Suprapubic skin (tissue), 4 donors: ENCODE measurements at regions not wholly inside any gene's neighbourhood (a gene's known extent, or its start where the extent isn't known, plus 50 kb on each side); places are given as distances from the start of the nearest gene placed in this dataset.

Experiments used
- DNase-seq, 2 donors: peaks; one replicate each; pipeline ENCODE4 v3.0.0-alpha.2; 2019; ENCODE audit warnings: low spot score in 2 of 2
- H3K27ac ChIP-seq: fragments of 200-600 bp; sonication (generic); one replicate; pipeline ENCODE4 v1.5.1; 2019
- H3K27me3 ChIP-seq: fragments of 200-600 bp; sonication (generic); one replicate; pipeline ENCODE4 v1.5.1; 2019
- H3K36me3 ChIP-seq: fragments of 200-600 bp; sonication (generic); one replicate; pipeline ENCODE4 v1.5.1; 2019
- H3K4me1 ChIP-seq: fragments of 200-600 bp; sonication (generic); one replicate; pipeline ENCODE4 v1.5.1; 2019
- H3K4me3 ChIP-seq: fragments of 200-600 bp; sonication (generic); one replicate; pipeline ENCODE4 v1.5.1; 2019; ENCODE audit warnings: mild to moderate bottlenecking
- H3K9me3 ChIP-seq: fragments of 200-600 bp; sonication (generic); one replicate; pipeline ENCODE4 v1.5.1; 2019
- EP300 ChIP-seq: sonication (generic); formaldehyde crosslinking; IDR thresholded peaks from one replicate; pipeline ENCODE4 v1.6.1; 2017; ENCODE audit warnings: antibody characterized with exemption
- POLR2A ChIP-seq, 2 donors: fragments of 450-650 bp; IDR thresholded peaks; one replicate each; pipeline ENCODE4 v1.6.1; 2017; ENCODE audit warnings: antibody characterized with exemption in 2 of 2, mild to moderate bottlenecking in 2 of 2, moderate library complexity in 2 of 2
- POLR2AphosphoS5 ChIP-seq, 3 donors: sonication (generic); formaldehyde crosslinking; IDR thresholded peaks; one replicate each; pipeline ENCODE4 v1.6.1; 2017; ENCODE audit warnings: antibody characterized with exemption in 3 of 3
- WGBS: methylation state at CpG from one replicate; pipeline ENCODE4 v1.1.5; 2018; 5-methylcytosine and 5-hydroxymethylcytosine counted together
- TF ChIP-seq, protein P1 (sequence below), 2 donors: fragments of 200-600 bp in 1 of 2; fragments of 450-650 bp in 1 of 2; sonication (generic) in 1 of 2; IDR thresholded peaks; one replicate each; pipeline ENCODE4 v1.5.1; 2016 to 2019; ENCODE audit warnings: antibody characterized with exemption in 2 of 2, mild to moderate bottlenecking in 1 of 2, moderate library complexity in 1 of 2

GRCh38 chr3:147941969-147942368 lies 532.8 kb downstream of the ZIC1 start:
- Histone ChIP-seq H3K36me3 (no peaks in the 10 kb centered on the region), H3K4me1 (no peaks in the 10 kb centered on the region), H3K9me3 (no peaks in the 10 kb centered on the region), H3K27ac (no peak overlapping the region), H3K4me3 (no peak overlapping the region), H3K27me3 (no peaks in the 10 kb centered on the region)
- no peak for DNase-seq
- TF ChIP-seq, protein P1, sequence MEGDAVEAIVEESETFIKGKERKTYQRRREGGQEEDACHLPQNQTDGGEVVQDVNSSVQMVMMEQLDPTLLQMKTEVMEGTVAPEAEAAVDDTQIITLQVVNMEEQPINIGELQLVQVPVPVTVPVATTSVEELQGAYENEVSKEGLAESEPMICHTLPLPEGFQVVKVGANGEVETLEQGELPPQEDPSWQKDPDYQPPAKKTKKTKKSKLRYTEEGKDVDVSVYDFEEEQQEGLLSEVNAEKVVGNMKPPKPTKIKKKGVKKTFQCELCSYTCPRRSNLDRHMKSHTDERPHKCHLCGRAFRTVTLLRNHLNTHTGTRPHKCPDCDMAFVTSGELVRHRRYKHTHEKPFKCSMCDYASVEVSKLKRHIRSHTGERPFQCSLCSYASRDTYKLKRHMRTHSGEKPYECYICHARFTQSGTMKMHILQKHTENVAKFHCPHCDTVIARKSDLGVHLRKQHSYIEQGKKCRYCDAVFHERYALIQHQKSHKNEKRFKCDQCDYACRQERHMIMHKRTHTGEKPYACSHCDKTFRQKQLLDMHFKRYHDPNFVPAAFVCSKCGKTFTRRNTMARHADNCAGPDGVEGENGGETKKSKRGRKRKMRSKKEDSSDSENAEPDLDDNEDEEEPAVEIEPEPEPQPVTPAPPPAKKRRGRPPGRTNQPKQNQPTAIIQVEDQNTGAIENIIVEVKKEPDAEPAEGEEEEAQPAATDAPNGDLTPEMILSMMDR (IDR thresholded peaks at IDR 0.05), result no peak
- no peak for TF ChIP-seq EP300
- TF ChIP-seq POLR2AphosphoS5 (IDR thresholded peaks at IDR 0.05), result no peak
- TF ChIP-seq POLR2A (IDR thresholded peaks at IDR 0.05), result no peak
- WGBS, result 82% methylated on average over 2 of the region's 2 CpGs

DNA sequence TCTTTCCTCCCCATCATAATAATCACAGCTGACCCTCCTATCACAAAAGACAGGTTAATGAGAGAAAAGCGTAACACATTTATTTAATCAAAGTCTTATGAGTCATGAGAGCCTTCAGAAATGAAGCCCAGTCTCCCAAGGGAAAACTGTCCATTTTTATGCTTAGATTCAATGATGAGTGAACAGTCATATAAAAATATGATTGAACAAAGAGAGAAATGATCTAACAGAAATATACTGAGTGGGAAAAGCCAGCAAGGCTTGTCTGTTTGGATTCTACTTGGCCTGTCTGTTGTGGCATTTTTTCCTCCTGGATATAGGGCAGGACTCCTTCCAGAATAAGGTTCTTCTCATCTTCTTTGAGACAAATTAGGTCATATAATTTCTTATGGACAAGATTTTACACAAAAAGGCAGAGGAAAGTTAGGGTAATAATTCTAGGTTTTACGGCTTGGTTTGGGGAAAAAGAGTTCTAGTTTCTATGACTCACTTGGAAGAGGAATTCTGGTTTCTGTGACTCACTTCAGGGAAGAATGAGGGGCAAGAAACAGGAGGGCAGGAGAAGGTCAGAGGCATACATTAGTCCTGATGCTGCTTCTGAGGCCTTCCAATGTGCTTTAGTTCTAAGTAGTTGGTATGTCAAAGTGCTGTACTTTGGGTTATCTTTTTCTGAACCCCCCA lies 534.2 kb downstream of the ZIC1 start:
- no peak for TF ChIP-seq POLR2A (IDR thresholded peaks at IDR 0.05)
- TF ChIP-seq EP300, result no peak
- no peak for TF ChIP-seq POLR2AphosphoS5 (IDR thresholded peaks at IDR 0.05)
- TF ChIP-seq, protein P1 (IDR thresholded peaks at IDR 0.05), result no peak
- no peak overlapping the region for H3K27ac ChIP-seq

DNA sequence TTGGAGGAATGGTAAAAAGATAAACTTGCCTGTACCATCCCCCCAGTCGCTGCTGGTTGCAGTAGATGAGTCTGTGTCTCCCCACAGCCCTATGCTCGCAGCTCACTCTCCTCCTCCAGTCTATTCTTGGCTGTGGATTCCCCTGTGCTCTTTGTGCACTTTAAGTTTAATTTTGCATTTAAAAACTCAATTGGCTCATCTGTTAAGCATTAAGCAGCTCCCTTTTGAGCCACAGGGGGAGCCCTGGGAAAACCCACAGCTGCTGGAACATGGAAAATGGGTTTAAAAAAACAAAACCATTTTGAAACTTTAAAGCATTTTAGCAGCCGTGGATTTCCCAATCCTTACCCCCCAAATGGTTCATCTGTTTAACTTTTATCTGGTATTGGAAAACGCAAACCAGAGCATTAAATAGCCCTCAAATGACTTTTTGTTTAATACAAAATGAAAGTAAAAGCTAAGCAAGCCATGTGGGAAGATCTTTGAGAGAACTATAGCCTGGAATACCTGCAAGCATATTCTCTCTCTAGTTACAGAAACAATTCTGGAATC lies 536.9 kb downstream of the ZIC1 start:
- H3K27me3 ChIP-seq, result no peaks in the 10 kb centered on the region
- TF ChIP-seq, protein P1 (IDR thresholded peaks at IDR 0.05), result peak in 1 of 2 donors; percentile 50
- TF ChIP-seq POLR2AphosphoS5 (IDR thresholded peaks at IDR 0.05), result no peak
- H3K4me1 ChIP-seq, result no peaks in the 10 kb centered on the region
- H3K27ac ChIP-seq, result no peak overlapping the region
- WGBS, result 18% methylated on average over 4 of the region's 4 CpGs
- DNase-seq, result no peak
- H3K4me3 ChIP-seq, result peak overlapping the region; percentile 26
- H3K9me3 ChIP-seq, result no peaks in the 10 kb centered on the region
- H3K36me3 ChIP-seq, result no peaks in the 10 kb centered on the region

More for the DNA sequence above, 534.2 kb downstream of the ZIC1 start:
- Histone ChIP-seq H3K4me3 (no peak overlapping the region), H3K4me1 (no peaks in the 10 kb centered on the region), H3K9me3 (no peaks in the 10 kb centered on the region), H3K36me3 (no peaks in the 10 kb centered on the region), H3K27me3 (no peaks in the 10 kb centered on the region)
- WGBS, result 57% methylated on average over 2 of the region's 2 CpGs
- no peak for DNase-seq

DNA sequence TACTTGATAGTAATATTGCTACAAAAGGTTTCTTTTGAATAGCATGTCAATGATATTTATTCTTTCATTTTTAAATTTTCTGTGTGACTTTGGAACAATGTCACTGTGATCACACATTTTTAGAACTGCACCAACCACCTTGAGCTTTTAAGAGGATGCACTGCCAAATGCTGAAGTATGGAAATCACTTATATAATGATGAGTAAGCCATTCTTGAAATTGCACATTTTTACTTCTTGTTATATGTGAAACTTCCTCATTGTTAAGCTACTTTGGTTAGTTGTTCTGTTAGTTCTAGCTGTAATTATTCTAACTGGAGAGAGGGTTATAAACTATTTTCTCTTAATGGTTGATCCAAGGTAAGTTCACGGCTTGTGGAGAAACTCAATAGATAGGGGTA lies 547.5 kb downstream of the ZIC1 start:
- TF ChIP-seq EP300 (no peak), POLR2A (IDR thresholded peaks at IDR 0.05) (no peak)
- TF ChIP-seq, protein P1 (IDR thresholded peaks at IDR 0.05), result no peak
- Histone ChIP-seq H3K27ac (no peak overlapping the region), H3K4me1 (no peaks in the 10 kb centered on the region), H3K9me3 (no peaks in the 10 kb centered on the region), H3K4me3 (no peak overlapping the region), H3K36me3 (no peaks in the 10 kb centered on the region), H3K27me3 (no peaks in the 10 kb centered on the region)
- 93% methylated on average over 1 of the region's 1 CpG for WGBS
- no peak for DNase-seq

DNA sequence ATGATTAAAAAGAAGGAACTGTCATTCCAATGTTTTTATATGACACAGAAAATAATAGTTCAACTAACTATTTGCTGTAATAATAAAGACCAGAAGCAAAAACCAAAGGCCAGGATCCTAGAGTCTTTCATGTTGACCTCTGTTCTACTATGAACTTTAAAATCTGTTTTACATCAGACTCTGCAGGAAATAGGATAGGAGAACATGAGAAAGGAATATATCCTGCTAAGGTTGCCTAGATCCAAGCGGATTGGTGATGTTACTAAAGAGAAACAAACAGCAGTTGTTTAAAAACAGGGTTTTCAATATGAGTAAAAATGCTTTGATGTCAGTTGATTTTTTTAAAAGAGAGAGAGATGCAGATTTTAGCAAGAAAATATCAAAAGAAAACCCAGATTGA lies 549.6 kb downstream of the ZIC1 start:
- Histone ChIP-seq H3K4me1 (no peaks in the 10 kb centered on the region), H3K4me3 (no peak overlapping the region), H3K36me3 (no peaks in the 10 kb centered on the region), H3K9me3 (no peaks in the 10 kb centered on the region), H3K27ac (no peak overlapping the region), H3K27me3 (no peaks in the 10 kb centered on the region)
- TF ChIP-seq POLR2AphosphoS5 (IDR thresholded peaks at IDR 0.05) (no peak), EP300 (no peak), POLR2A (IDR thresholded peaks at IDR 0.05) (no peak)
- TF ChIP-seq, protein P1 (IDR thresholded peaks at IDR 0.05), result no peak
- no peak for DNase-seq
- 68% methylated on average over 1 of the region's 1 CpG for WGBS
